NB4 (cell line): ENCODE measurements at regions not wholly inside any gene's neighbourhood (a gene's known extent, or its start where the extent isn't known, plus 50 kb on each side); places are given as distances from the start of the nearest gene placed in this dataset.

Experiments used
- MYC ChIP-seq: IDR thresholded peaks from 2 replicates; pipeline ENCODE4 v1.6.1; 2011; ENCODE audit warnings: low read depth, low read length
- TF ChIP-seq, protein P1 (sequence below): IDR thresholded peaks from one replicate; pipeline ENCODE4 v1.5.1; 2012; ENCODE audit warnings: low read depth, low read length

GRCh38 chr5:104237586-104237985, 675.0 kb upstream of the NUDT12 start:
- TF ChIP-seq, protein P1, sequence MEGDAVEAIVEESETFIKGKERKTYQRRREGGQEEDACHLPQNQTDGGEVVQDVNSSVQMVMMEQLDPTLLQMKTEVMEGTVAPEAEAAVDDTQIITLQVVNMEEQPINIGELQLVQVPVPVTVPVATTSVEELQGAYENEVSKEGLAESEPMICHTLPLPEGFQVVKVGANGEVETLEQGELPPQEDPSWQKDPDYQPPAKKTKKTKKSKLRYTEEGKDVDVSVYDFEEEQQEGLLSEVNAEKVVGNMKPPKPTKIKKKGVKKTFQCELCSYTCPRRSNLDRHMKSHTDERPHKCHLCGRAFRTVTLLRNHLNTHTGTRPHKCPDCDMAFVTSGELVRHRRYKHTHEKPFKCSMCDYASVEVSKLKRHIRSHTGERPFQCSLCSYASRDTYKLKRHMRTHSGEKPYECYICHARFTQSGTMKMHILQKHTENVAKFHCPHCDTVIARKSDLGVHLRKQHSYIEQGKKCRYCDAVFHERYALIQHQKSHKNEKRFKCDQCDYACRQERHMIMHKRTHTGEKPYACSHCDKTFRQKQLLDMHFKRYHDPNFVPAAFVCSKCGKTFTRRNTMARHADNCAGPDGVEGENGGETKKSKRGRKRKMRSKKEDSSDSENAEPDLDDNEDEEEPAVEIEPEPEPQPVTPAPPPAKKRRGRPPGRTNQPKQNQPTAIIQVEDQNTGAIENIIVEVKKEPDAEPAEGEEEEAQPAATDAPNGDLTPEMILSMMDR, result no peak
- no peak for TF ChIP-seq MYC
